IgD-negative memory B cell (primary cell): ENCODE measurements at regions not wholly inside any gene's neighbourhood (a gene's known extent, or its start where the extent isn't known, plus 50 kb on each side); places are given as distances from the start of the nearest gene placed in this dataset.

Experiments used
- H3K27ac Mint-ChIP-seq, 3 donors: one replicate each; pipeline ENCODE4 v1.8.0; 2020 to 2022; ENCODE audit warnings: mild to moderate bottlenecking in 3 of 3, mixed read lengths in 3 of 3, moderate library complexity in 1 of 3
- H3K27me3 Mint-ChIP-seq: one replicate; pipeline ENCODE4 v1.8.0; 2021; ENCODE audit warnings: mixed read lengths
- H3K36me3 Mint-ChIP-seq: one replicate; pipeline ENCODE4 v1.8.0; 2020; ENCODE audit warnings: mild to moderate bottlenecking, mixed read lengths
- H3K4me1 Mint-ChIP-seq, 3 donors: one replicate each; pipeline ENCODE4 v1.8.0; 2020 to 2022; ENCODE audit warnings: mixed read lengths in 3 of 3, mild to moderate bottlenecking in 1 of 3
- H3K4me3 Mint-ChIP-seq, 4 donors: one replicate each; pipeline ENCODE4 v1.8.0; 2020 to 2022; ENCODE audit warnings: mild to moderate bottlenecking in 4 of 4, mixed read lengths in 4 of 4, moderate library complexity in 3 of 4
- H3K9me3 Mint-ChIP-seq, 3 donors: one replicate each; pipeline ENCODE4 v1.8.0; 2020 to 2021; ENCODE audit warnings: mixed read lengths in 3 of 3, mild to moderate bottlenecking in 1 of 3

- Mint-ChIP-seq H3K9me3 (no peaks in the 10 kb centered on the region), H3K36me3 (no peaks in the 10 kb centered on the region), H3K27ac (no peak overlapping the region), H3K4me3 (no peak overlapping the region), H3K4me1 (no peaks in the 10 kb centered on the region), H3K27me3 (no peaks in the 10 kb centered on the region)
These were observed 76.5 kb upstream of the NUDT7 start for GRCh38 chr16:77645764-77646163.

- Mint-ChIP-seq H3K4me1 (no peaks in the 10 kb centered on the region), H3K27ac (no peak overlapping the region), H3K9me3 (no peaks in the 10 kb centered on the region), H3K27me3 (no peaks in the 10 kb centered on the region), H3K4me3 (no peak overlapping the region), H3K36me3 (no peaks in the 10 kb centered on the region)
These were observed 74.6 kb upstream of the NUDT7 start for GRCh38 chr16:77647726-77648125.

GRCh38 chr16:77650761-77651160 is 71.6 kb upstream of the NUDT7 start:
- no peak overlapping the region for H3K4me3 Mint-ChIP-seq
- H3K27me3 Mint-ChIP-seq = no peaks in the 10 kb centered on the region
- no peaks in the 10 kb centered on the region for H3K36me3 Mint-ChIP-seq
- no peaks in the 10 kb centered on the region for H3K4me1 Mint-ChIP-seq
- no peak overlapping the region for H3K27ac Mint-ChIP-seq
- H3K9me3 Mint-ChIP-seq = peaks cover 0 to 2% (median 0%) of the 10 kb centered on the region in 3 donors

- H3K27ac Mint-ChIP-seq = no peak overlapping the region
- H3K27me3 Mint-ChIP-seq = no peaks in the 10 kb centered on the region
- H3K4me1 Mint-ChIP-seq = no peaks in the 10 kb centered on the region
- peaks cover 0 to 5% (median 1%) of the 10 kb centered on the region in 3 donors for H3K9me3 Mint-ChIP-seq
- no peak overlapping the region for H3K4me3 Mint-ChIP-seq
- H3K36me3 Mint-ChIP-seq = no peaks in the 10 kb centered on the region
These were observed 69.9 kb upstream of the NUDT7 start for GRCh38 chr16:77652399-77652798.

GRCh38 chr16:77657016-77657415 is 65.3 kb upstream of the NUDT7 start:
- no peaks in the 10 kb centered on the region for H3K4me1 Mint-ChIP-seq
- no peak overlapping the region for H3K4me3 Mint-ChIP-seq
- H3K36me3 Mint-ChIP-seq = no peaks in the 10 kb centered on the region
- no peaks in the 10 kb centered on the region for H3K27me3 Mint-ChIP-seq
- H3K27ac Mint-ChIP-seq = no peak overlapping the region
- peaks cover 1 to 8% (median 5%) of the 10 kb centered on the region in 3 donors for H3K9me3 Mint-ChIP-seq

- peaks cover 3 to 14% (median 6%) of the 10 kb centered on the region in 3 donors for H3K9me3 Mint-ChIP-seq
- no peak overlapping the region for H3K4me3 Mint-ChIP-seq
- no peaks in the 10 kb centered on the region for H3K27me3 Mint-ChIP-seq
- no peak overlapping the region for H3K27ac Mint-ChIP-seq
- H3K36me3 Mint-ChIP-seq = no peaks in the 10 kb centered on the region
- H3K4me1 Mint-ChIP-seq = no peaks in the 10 kb centered on the region
These were observed 62.0 kb upstream of the NUDT7 start for GRCh38 chr16:77660311-77660710.

- H3K4me3 Mint-ChIP-seq = no peak overlapping the region
These were observed 60.1 kb upstream of the NUDT7 start for GRCh38 chr16:77662246-77662645.

GRCh38 chr16:77663711-77664110 is 58.6 kb upstream of the NUDT7 start:
- Mint-ChIP-seq H3K36me3 (no peaks in the 10 kb centered on the region), H3K27me3 (no peaks in the 10 kb centered on the region), H3K4me1 (no peaks in the 10 kb centered on the region), H3K27ac (no peak overlapping the region), H3K4me3 (no peak overlapping the region), H3K9me3 (peaks cover 2 to 14% (median 3%) of the 10 kb centered on the region in 3 donors)

More at GRCh38 chr16:77662246-77662645, 60.1 kb upstream of the NUDT7 start:
- no peaks in the 10 kb centered on the region for H3K4me1 Mint-ChIP-seq
- no peaks in the 10 kb centered on the region for H3K36me3 Mint-ChIP-seq
- no peaks in the 10 kb centered on the region for H3K27me3 Mint-ChIP-seq
- peaks cover 3 to 14% (median 4%) of the 10 kb centered on the region in 3 donors for H3K9me3 Mint-ChIP-seq
- no peak overlapping the region for H3K27ac Mint-ChIP-seq

GRCh38 chr16:77666771-77667170 is 55.5 kb upstream of the NUDT7 start:
- Mint-ChIP-seq H3K4me1 (no peaks in the 10 kb centered on the region), H3K4me3 (no peak overlapping the region), H3K9me3 (peaks cover 0 to 9% (median 2%) of the 10 kb centered on the region in 3 donors), H3K27me3 (no peaks in the 10 kb centered on the region), H3K27ac (no peak overlapping the region), H3K36me3 (no peaks in the 10 kb centered on the region)

GRCh38 chr16:77668201-77668600 is 54.1 kb upstream of the NUDT7 start:
- no peaks in the 10 kb centered on the region for H3K36me3 Mint-ChIP-seq
- no peaks in the 10 kb centered on the region for H3K4me1 Mint-ChIP-seq
- H3K27ac Mint-ChIP-seq = no peak overlapping the region
- H3K27me3 Mint-ChIP-seq = no peaks in the 10 kb centered on the region
- no peak overlapping the region for H3K4me3 Mint-ChIP-seq
- peaks cover 0 to 1% (median 0%) of the 10 kb centered on the region in 3 donors for H3K9me3 Mint-ChIP-seq

- Mint-ChIP-seq H3K9me3 (no peaks in the 10 kb centered on the region), H3K4me3 (no peak overlapping the region), H3K27ac (no peak overlapping the region), H3K27me3 (no peaks in the 10 kb centered on the region), H3K4me1 (no peaks in the 10 kb centered on the region), H3K36me3 (no peaks in the 10 kb centered on the region)
These were observed 53.3 kb upstream of the NUDT7 start for GRCh38 chr16:77669057-77669456.
